ENCODE measurements at regions not wholly inside any gene's neighbourhood (a gene's known extent, or its start where the extent isn't known, plus 50 kb on each side); places are given as distances from the start of the nearest gene placed in this dataset.

DNA sequence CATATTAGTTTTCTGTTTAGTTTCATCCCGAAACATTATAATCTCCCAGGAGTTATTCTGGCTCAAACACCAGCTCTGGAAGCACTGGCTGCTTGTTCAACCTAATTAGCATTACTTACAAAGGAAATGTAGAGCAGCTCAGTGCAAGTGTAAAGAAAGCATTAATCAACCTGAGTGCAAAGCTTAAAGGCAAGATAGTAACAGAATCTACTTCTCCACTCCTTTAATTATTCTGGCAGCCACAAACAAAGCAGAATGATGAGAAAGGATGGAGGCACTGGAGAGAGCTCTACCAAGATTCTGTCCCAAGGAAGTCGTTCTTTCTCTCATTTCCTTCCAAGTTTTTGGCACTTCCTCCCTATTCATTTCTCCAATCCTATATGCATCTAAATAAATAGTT, 1384.0 kb downstream of the ZPLD1 start:
- TF ChIP-seq CTCF (IDR thresholded peaks at IDR 0.05; ENCODE audit: control insufficient read depth, extremely low read depth, insufficient read depth) = no peak
- no peak for DNase-seq (ENCODE audit: low read depth)
- no peak overlapping the region for H3K4me3 ChIP-seq (ENCODE audit: low read depth, low read length)

DNA sequence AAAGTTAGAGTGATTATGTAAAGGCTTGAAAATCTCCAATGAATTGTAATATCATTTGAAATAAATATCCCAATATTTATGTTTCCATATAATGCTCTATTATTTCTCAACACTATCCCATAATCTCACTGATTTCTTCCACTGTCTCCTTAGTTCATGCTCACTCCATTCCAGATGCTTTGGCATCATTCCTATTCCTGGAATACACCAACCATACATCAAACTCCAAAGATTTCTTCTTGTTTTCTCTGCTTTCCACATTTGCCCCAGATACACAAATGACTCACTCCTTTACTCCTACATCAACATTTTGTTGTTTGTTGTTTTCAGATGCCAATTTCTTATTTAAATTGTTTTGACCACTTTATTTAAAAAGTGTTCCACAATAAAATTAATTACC, 1390.8 kb downstream of the ZPLD1 start:
- H3K4me3 ChIP-seq (ENCODE audit: low read depth, low read length) = no peak overlapping the region
- no peak for DNase-seq (ENCODE audit: low read depth)
- TF ChIP-seq CTCF (IDR thresholded peaks at IDR 0.05; ENCODE audit: control insufficient read depth, extremely low read depth, insufficient read depth) = no peak

DNA sequence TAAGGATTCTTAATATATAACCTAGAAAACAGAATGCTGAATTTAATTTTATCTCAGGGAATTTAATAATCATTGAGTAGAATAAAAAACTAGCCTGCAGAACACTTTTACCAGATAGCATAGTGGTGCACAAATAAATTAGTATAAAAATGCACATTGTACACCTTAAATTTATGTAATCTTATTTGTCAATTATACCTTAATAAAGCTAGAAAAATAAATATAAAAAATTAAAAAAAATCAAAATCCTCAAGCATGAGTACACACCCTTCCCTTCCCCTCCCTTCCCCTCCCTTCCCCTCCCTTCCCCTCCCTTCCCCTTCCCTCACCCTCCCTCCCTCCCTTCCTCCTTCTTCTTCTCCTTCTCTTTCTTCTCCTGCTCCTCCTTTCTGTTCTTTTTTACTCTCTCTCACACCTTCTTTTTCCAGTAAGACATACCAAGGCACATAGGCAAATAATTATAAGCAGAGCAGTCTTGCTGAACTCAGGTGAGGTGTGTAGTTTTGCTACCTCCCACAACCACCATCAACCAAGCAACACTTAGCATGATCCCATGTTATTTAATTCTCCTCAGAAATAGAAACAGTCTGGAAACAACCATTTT, 1395.0 kb downstream of the ZPLD1 start:
- H3K4me3 ChIP-seq (ENCODE audit: low read depth, low read length) = no peak overlapping the region
- no peak for DNase-seq (ENCODE audit: low read depth)
- no peak for TF ChIP-seq CTCF (IDR thresholded peaks at IDR 0.05; ENCODE audit: control insufficient read depth, extremely low read depth, insufficient read depth)

- DNase-seq (ENCODE audit: low read depth) = no peak
- no peak overlapping the region for H3K4me3 ChIP-seq (ENCODE audit: low read depth, low read length)
- TF ChIP-seq CTCF (IDR thresholded peaks at IDR 0.05; ENCODE audit: control insufficient read depth, extremely low read depth, insufficient read depth) = no peak
Observed at GRCh38 chr3:103847081-103848062, 1412.6 kb downstream of the ZPLD1 start.

- no peak overlapping the region for H3K4me3 ChIP-seq (ENCODE audit: low read depth, low read length)
- DNase-seq (ENCODE audit: low read depth) = no peak
- no peak for TF ChIP-seq CTCF (IDR thresholded peaks at IDR 0.05; ENCODE audit: control insufficient read depth, extremely low read depth, insufficient read depth)
Observed at GRCh38 chr3:103851793-103852192, 1417.0 kb downstream of the ZPLD1 start.

DNA sequence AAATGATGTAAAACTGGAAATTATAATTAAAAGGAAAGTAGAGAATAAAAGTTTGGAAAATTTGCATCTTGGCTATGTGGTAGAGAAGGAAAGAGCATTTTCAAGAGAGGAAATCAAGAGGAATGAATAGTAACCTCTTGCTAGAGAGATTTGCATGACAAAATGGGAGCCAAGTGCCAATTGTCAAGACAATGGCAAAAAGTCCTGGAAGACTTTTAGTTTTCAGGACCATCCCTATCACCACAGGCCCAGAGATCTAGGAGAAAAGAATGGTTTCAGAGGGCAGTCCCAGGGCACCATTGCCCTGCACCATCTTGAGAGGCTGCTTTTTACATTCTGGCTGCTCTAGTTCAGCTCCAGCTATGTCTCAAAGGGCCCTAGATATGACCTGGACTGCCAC, 1427.6 kb downstream of the ZPLD1 start:
- TF ChIP-seq CTCF (IDR thresholded peaks at IDR 0.05; ENCODE audit: control insufficient read depth, extremely low read depth, insufficient read depth) = no peak
- no peak for DNase-seq (ENCODE audit: low read depth)
- H3K4me3 ChIP-seq (ENCODE audit: low read depth, low read length) = no peak overlapping the region
